Activated CD4-positive, alpha-beta T cell treated with anti-CD3 and anti-CD28 coated beads for 4 hours (primary cell): ENCODE measurements at regions not wholly inside any gene's neighbourhood (a gene's known extent, or its start where the extent isn't known, plus 50 kb on each side); places are given as distances from the start of the nearest gene placed in this dataset.
"Not testable (repeated sequence)": the region's sequence is repeated elsewhere in the genome, so short reads cannot be mapped to it uniquely, and the experiment has no call there.

Experiments used
- DNase-seq, 2 donors: peaks; one replicate each; pipeline ENCODE4 v3.0.0-alpha.2; 2020

DNA sequence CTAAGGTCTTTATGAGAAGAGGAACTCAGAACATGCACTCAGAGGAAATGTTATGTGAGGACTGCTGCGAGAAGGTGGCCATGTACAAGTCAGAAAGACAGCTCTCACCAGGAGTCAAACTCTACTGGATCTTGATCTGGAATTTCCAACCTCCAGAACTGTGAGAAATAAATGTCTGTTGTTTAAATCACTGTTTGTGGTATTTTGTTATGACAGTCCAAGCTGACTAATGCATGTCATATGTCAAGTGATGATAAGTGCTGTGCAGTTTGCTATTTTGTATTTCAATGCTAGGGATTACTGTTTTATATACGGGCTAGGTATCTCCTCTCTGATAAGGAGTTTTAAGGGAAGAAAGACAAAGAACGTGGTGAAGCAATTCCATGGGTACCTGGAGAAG, 162.3 kb downstream of the CPEB2 start:
- DNase-seq, result no peak

DNA sequence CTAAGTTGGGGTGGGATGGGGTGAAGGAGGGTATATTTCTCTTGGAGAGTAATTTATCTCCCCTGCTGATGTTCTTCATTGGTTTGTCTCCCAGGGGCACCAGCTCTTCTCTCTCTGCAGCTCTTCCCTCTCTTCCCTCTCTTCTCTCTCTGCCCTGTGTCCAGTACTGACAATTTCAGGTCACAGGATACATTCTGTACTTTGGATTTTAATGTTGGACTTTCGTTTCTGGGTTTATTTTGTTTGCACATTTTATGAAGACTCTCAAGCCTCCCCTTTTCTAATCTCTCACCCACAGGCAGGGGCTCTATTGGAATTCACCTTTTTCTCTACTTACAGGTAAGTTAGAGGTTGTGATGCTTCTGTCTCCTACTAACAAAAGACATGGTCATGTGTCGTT, 165.5 kb downstream of the CPEB2 start:
- no peak for DNase-seq

DNA sequence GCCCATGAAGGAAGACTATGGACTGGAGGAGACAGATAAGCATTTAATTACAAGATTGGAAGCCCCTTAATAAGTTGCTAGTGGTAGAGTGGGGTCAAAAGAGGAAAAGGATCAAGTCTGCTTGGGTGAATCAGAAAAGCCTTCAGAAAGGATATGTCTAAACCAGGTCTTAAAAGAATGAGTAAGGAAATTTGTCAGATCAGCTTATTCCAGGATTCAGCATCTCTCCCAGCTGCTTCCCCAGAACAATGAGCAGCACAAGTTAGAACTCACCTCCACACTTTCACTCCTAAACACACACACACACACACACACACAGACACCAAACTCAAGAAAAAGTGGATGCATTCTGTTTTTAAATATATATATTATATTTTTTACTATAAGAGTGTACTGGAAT, 166.5 kb downstream of the CPEB2 start:
- no peak for DNase-seq

- no peak for DNase-seq
Measured at GRCh38 chr4:15171725-15172124, 169.4 kb downstream of the CPEB2 start.

DNA sequence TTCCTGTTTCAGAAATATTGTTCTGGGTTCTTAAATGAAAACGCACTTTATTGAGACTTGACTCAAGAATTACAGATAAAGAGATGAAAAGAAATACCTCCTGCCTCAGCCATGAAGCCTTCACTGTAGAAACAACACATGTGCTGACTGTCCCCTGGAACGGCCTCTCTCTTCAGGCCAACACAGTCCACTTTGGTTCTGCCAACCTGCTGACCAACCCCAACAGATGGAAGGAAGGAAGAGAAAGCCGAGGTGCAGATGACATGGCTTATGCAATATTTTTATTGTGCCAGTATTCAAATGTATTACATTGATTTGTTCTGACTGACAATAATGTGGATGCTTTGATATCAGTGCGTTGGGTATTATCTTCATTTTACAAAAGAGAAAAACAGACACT, 171.0 kb downstream of the CPEB2 start:
- no peak for DNase-seq

DNA sequence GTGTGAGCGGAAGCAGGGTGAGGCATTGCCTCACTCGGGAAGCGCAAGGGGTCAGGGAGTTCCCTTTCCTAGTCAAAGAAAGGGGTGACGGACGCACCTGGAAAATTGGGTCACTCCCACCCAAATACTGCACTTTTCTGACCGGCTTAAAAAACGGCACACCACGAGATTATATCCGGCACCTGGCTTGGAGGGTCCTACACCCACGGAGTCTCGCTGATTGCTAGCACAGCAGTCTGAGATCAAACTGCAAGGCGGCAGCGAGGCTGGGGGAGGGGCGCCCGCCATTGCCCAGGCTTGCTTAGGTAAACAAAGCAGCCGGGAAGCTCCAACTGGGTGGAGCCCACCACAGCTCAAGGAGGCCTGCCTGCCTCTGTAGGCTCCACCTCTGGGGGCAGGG, 171.9 kb downstream of the CPEB2 start:
- DNase-seq, result not testable (repeated sequence)

DNA sequence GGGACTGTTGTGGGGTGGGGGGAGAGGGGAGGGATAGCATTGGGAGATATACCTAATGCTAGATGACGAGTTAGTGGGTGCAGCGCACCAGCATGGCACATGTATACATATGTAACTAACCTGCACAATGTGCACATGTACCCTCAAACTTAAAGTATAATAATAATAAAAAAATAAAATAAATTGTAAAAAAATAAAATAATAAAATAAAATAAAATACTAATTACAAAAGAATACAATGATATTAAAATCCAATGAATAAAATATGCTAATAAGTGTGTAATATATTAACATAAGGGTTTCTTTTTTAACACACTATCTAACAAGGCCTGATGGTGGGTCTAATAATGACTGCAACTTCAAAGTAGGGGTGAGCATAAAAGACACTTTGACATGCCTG, 177.6 kb downstream of the CPEB2 start:
- not testable (repeated sequence) for DNase-seq

DNA sequence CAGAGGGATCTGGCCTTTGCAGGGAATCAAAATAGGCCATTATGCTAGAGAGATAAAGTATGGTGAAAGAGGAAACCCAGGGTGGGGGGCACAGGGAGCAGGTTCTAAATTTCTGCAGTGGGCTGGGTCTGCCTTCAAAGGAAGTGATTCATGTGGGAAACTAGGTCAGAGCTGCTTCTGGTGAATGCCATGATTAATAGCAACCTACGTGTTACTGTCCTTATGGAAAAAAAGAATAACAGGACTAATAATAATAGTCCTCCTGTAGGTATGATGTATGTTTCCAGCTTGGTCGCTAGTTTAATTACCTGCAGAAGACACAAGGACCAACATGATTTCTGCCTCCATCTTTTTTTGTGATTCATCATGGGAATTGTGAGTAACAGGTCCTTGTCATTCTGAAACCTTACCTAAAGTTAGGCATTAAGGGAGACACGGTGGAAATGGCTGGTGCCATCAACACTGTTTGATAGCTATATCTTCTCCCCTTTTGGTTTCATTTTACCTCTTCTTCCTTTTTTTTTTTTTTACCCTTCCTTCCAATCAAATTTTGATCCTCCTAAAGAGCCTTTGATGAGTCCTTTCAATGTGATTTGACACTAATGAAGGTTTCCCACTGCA, 180.4 kb downstream of the CPEB2 start:
- DNase-seq, result peak; percentile 6 to 16

DNA sequence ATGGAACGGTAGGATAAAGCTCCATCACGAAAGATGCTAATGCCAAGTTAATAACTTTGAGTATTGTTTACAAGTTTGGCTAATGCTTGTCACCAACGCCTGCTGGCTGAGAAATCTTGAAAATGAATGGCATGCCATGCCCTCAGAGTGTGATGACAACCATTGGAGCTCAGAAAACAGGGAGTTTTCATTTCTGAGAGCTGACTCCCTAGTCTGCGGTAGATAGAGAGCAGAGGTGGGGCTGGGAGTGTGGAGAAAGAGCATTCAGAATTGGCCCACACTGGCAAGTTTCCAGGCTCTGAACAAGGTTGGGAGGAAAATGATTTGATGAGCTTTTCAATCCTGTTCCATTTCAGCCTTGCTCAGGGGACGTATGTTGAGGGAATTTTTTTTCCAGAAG, 183.9 kb downstream of the CPEB2 start:
- no peak for DNase-seq

- DNase-seq, result no peak
Measured at GRCh38 chr4:15186806-15187205, 184.5 kb downstream of the CPEB2 start.

DNA sequence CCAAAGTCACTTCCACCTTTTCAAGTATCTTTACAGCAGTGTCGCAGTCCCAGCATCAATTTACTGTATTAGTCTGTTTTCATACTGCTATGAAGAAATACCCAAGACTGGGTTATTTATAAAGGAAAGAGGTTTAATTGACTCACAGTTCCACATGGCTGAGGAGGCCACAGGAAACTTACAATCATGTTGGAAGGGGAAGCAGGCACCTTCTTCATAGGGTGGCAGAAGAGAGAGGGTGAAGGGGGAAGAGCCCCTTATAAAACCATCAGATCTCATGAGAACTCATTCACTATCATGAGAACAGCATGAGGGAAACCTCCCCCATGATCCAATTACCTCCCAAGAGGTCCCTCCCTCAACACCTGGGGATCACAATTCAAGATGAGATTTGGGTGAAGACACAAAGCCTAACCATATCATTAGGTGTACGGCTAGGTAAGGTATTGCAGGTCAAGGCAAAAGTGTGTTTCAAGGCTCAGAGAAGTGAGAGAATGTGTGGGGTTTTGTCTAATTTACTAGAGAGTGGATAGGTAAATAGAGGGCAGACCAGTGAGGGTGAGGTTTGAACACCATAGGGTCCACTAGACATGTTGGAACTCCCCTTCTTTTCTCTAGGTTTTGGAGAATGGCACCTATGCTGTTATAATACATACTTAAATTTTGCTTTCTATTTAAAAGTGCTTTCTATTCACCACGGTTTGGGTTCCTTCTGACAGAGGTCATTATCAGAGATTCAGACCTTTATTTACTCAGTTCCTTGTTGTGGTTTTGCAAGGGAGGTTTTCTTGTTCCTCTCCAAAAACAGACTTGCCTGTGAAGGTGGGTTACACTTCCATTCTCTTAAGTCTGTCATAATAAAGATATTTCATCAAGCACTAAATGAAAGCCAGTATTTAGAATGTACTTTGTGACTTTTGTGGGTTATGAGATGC, 186.6 kb downstream of the CPEB2 start:
- DNase-seq, result no peak

DNA sequence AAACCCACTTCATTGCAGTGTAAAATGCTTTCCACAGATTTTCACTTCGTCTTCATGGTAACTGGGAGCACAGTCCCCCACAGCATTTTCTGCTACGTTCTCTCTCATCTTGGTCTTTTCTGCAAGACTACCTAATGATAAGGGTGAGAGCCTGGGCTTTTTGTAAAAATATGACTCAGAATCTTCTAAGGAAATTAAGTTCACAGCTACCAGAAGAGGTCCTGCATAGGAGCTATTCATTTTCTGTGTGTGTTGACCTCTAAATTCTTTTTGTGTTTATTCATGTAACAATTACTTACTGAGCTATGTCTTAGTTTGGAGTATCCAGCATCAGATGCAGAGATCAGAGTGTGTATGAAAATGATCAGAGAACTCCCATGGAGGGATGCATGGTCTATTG, 192.2 kb downstream of the CPEB2 start:
- DNase-seq, result no peak

DNA sequence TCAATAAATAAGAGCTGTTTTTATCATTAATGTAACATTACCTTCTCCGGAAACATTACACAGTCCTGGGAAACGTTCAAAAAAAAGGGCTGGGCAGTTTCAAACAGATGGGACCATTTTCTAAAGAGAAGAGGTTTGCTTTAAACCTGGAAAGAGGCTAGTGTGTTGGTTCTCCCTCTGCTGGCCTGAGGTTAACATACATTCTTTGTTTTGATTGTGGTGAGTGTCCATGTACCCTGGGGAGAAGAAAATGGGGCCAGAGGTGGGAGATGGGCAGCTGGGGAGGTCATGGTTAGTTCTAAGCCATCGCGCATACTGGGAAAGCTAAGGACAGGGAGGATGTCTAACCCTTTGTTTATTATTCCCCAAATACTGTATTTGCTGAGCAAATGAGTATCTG, 194.7 kb downstream of the CPEB2 start:
- no peak for DNase-seq

DNA sequence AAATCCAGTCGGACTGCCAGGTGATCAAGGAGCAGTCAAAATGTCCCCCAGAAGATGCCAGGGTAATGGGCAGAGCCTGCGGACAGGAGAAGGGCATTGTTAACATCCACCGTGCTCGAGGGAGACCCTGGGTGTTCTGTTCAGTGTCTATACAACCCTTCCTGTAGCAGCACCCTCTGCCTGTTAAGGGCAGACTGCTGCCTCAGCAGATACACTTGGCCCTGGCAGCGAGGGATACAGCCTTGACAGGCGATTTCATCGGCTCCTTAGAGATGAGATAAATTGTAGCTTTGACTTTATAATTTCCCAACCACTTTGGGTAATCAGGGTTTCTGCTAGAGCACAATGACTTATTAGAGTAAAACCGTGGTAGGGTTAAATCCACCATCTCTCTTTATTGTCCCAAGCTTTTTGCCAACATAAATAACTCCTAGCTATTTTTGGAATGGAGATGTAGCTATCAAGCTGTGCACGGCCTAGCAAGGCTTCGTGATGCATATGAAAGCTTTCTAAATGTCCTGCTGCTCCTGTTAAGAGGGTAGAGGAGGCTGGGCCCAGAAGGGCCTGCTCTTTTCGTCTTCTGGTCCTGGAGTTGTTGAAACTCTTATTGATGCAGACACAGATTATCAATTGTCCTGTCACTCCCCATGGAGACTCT, 195.9 kb downstream of the CPEB2 start:
- no peak for DNase-seq

DNA sequence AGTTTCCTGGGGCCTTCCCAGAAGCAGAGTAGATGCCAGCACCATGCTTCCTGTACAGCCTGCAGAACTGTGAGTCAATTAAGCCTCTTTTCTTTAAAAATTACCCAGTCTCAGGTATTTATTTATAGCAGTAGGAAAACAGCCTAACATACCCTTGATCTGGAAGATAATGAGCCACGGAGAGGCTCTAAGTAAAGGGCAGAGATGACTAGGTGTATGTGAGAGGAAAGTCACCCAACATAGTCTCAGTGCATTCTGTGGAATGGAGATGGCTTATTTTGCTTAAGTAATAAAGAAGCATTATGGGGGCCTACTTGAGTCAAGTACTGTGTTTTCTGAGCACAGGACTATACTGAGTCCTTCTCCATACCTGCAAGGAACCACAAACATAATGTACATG, 199.5 kb downstream of the CPEB2 start:
- no peak for DNase-seq

DNA sequence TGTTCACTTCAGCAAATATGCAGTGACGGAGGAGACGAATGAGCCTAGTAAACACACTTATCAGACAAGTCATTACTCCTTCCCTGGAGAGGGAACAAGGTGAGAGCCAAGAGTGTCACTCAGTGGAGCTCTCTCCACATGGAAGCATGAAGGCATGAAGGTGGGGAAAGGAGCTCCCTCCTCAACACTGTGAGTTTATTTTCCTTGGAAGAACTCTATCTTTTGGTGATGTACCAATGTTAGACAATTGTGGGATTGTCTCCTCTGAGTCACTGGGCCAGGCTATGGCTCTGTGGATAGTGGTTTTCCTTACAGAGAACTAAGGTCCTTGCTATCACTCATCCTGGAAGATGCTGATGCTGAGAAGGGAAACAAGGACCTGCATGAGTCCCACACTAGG, 200.2 kb downstream of the CPEB2 start:
- DNase-seq, result no peak

DNA sequence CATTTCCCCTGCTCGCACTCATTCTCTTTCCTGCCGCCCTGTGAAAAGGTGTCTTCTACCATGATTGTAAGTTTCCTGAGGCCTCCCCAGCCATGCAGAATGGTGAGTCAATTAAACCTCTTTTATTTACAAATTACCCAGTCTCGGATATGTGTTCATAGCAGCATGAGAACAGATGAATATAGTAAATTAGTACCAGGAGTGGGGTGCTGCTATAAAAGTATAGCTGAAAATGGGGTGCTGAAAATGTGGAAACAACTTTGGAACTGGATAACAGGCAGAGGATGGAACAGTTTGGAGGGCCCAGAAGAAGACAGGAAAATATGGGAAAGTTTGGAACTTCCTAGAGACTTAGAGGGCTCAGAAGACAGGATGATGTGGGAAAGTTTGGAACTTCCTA, 204.2 kb downstream of the CPEB2 start:
- DNase-seq, result not testable (repeated sequence)

- no peak for DNase-seq
Measured at GRCh38 chr4:15213302-15213970, 211.2 kb downstream of the CPEB2 start.

DNA sequence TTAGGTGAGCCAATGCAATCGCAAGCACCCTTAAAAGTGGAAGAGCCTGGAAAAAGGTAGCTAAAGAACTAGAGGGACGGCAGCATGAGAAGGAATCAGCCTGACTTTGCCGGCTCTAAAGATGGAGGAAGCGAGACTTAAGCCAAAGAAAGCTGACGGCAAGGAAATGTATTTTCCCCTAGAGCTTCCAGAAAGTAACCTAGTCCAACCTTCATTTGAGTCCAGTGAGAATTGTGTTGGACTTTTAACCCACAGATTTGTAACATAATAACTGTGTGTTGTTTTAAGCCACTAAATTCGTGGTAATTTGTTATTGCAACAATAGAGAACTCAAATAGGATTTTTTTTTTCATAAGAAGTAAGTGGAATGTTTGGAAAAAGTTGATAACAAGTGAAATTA, 212.7 kb upstream of the C1QTNF7 start:
- DNase-seq, result no peak

- DNase-seq, result no peak
Measured at GRCh38 chr4:15226203-15226602, 201.6 kb upstream of the C1QTNF7 start.

DNA sequence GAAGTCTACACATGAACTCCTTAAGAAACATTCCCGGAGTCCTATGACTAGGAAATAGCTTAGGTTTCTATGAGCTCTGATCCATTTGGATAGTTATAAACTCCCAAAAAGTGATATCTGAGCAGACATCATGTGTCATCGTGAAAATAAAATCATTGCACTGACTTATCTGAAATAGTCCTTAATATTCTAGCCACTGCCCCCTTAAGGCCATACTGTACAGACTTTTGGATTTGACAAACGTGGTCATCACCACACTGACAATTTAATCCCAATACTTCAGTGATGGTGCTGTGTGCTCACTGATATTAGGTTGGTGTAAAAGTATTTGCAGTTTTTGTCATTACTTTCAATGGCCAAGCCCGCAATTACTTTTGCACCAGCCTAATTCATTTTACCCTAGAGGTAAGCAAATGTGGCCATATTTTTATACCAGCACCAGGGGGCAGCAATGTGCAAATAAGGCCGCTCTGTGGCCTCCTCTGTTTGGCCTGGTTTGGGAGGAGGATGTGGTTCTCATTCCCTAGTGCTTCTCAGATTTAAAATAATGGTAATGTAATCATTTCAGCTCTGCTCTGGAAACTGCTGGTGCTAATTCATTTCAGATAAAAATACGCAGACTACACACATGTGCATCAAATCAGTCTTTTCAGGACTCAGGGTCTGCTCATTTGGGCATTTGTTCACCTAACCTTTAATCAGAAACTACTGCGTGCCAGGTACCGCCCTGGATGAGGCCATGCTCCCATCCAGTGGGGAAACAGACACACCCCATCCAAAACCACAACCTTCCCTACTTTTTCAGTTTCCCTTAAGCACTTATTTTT, 196.4 kb upstream of the C1QTNF7 start:
- peak; percentile 67 to 81 for DNase-seq
